ENCODE measurements at regions not wholly inside any gene's neighbourhood (a gene's known extent, or its start where the extent isn't known, plus 50 kb on each side); places are given as distances from the start of the nearest gene placed in this dataset.

DNA sequence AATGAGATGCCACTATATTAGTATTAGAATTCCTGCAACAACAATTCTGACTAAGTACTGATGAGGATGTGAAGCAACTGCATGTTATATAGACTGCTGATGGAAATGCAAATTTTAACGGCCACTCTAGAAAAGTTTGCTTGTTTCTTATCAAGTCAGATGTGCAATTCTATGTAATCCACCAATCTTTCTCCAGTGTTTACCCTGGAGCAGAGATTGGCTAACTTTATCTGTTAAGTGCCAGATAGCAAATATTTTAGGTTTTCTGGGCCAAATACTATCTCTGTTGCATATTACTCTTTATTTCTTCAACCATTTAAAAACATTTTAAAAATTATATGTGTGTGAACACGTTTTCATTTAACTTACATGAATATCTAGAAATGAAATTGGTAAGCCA is 586.9 kb downstream of the FAM181B start:
- H3K4me3 ChIP-seq (ENCODE audit: low read depth in 1 of 2, low read length in 2 of 2) = no peak overlapping the region
- H3K9me3 ChIP-seq (ENCODE audit: control insufficient read depth in 1 of 2, low read length in 2 of 2) = no peaks in the 10 kb centered on the region
- no peaks in the 10 kb centered on the region for H3K36me3 ChIP-seq (ENCODE audit: control insufficient read depth in 1 of 2, insufficient read depth in 2 of 2, low read length in 2 of 2)
- H3K4me1 ChIP-seq (ENCODE audit: control insufficient read depth in 1 of 2, insufficient read depth in 2 of 2, low read length in 2 of 2) = no peaks in the 10 kb centered on the region
- H3K27ac ChIP-seq (ENCODE audit: low read length) = no peak overlapping the region
- H3K27me3 ChIP-seq (ENCODE audit: low read depth, low read length) = no peaks in the 10 kb centered on the region

DNA sequence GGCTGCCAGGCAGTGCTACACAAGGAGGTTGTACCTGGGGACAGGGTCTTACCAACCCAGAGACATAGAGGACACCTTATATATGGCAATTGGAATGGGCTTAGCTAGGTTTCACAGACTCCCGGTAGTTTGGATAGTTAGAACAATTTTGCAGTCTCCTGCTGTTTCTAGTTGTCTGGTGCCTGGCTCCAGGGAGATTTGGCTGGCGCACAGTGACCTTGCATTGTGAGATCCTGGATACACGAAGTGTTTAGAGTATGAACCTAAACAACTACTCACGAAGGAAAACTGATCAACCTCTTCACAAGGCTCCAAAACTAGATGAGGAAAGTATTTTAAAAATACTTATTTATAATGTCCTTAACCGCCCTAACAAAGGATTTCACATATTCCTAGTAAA is 614.7 kb downstream of the FAM181B start:
- H3K27me3 ChIP-seq (ENCODE audit: low read depth, low read length) = no peaks in the 10 kb centered on the region
- H3K4me3 ChIP-seq (ENCODE audit: low read depth in 1 of 2, low read length in 2 of 2) = no peak overlapping the region
- H3K9me3 ChIP-seq (ENCODE audit: control insufficient read depth in 1 of 2, low read length in 2 of 2) = no peaks in the 10 kb centered on the region
- no peaks in the 10 kb centered on the region for H3K36me3 ChIP-seq (ENCODE audit: control insufficient read depth in 1 of 2, insufficient read depth in 2 of 2, low read length in 2 of 2)
- H3K4me1 ChIP-seq (ENCODE audit: control insufficient read depth in 1 of 2, insufficient read depth in 2 of 2, low read length in 2 of 2) = no peaks in the 10 kb centered on the region
- no peak overlapping the region for H3K27ac ChIP-seq (ENCODE audit: low read length)

DNA sequence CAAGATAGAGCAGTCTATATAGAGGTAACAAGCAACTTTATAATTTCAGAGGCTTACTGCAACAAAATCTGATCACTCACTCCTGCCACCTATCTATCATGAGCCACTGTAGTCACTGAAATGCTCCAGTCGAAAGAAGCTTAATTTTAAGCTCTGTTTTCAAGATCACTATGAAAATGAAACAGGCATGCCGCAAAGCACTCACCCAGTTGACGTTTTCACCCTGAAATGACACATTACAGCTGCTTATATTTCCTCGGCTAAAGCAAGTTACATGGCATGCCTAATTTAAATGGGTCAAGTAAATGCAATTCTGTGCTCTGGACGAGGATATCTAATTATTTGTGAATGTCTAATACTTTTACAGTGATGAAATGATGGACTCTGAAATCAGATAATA is 616.3 kb downstream of the FAM181B start:
- H3K4me1 ChIP-seq (ENCODE audit: control insufficient read depth in 1 of 2, insufficient read depth in 2 of 2, low read length in 2 of 2) = no peaks in the 10 kb centered on the region
- H3K4me3 ChIP-seq (ENCODE audit: low read depth in 1 of 2, low read length in 2 of 2) = no peak overlapping the region
- no peaks in the 10 kb centered on the region for H3K36me3 ChIP-seq (ENCODE audit: control insufficient read depth in 1 of 2, insufficient read depth in 2 of 2, low read length in 2 of 2)
- H3K27me3 ChIP-seq (ENCODE audit: low read depth, low read length) = no peaks in the 10 kb centered on the region
- H3K27ac ChIP-seq (ENCODE audit: low read length) = no peak overlapping the region
- H3K9me3 ChIP-seq (ENCODE audit: control insufficient read depth in 1 of 2, low read length in 2 of 2) = no peaks in the 10 kb centered on the region

DNA sequence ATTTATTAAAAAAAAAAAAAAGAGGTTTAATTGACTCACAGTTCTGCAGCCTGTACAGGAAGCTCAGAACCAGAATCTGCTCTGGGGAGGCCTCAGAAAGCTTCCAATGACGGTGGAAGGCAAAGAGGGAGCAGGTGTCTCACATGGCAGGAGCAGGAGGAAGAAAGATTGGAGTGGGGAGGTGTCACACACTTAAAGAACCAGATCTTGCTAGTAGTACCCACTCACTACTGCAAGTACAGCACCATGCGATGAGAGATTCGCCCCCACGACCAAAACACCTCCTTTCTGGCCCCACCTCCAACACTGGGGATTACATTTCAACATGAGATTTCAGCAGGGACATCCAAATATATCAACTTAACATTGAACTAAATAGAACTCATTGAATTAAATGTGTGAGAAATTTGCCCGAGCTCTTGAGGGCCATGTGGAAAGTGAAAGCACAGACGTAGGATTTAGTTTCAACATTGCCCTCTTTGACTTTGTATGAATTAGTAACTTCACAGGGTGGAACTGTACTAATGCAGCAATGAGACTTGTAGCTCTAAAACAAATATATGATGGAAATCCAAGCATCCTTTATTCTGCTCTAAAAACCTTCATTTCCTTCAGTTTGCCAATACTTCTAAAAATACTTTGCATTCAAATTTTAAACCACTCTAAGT is 628.2 kb downstream of the FAM181B start:
- H3K4me1 ChIP-seq (ENCODE audit: control insufficient read depth in 1 of 2, insufficient read depth in 2 of 2, low read length in 2 of 2) = no peaks in the 10 kb centered on the region
- H3K27ac ChIP-seq (ENCODE audit: low read length) = no peak overlapping the region
- no peak overlapping the region for H3K4me3 ChIP-seq (ENCODE audit: low read depth in 1 of 2, low read length in 2 of 2)
- H3K9me3 ChIP-seq (ENCODE audit: control insufficient read depth in 1 of 2, low read length in 2 of 2) = peaks cover 0 to 2% of the 10 kb centered on the region in 2 donors
- no peaks in the 10 kb centered on the region for H3K27me3 ChIP-seq (ENCODE audit: low read depth, low read length)
- H3K36me3 ChIP-seq (ENCODE audit: control insufficient read depth in 1 of 2, insufficient read depth in 2 of 2, low read length in 2 of 2) = no peaks in the 10 kb centered on the region

DNA sequence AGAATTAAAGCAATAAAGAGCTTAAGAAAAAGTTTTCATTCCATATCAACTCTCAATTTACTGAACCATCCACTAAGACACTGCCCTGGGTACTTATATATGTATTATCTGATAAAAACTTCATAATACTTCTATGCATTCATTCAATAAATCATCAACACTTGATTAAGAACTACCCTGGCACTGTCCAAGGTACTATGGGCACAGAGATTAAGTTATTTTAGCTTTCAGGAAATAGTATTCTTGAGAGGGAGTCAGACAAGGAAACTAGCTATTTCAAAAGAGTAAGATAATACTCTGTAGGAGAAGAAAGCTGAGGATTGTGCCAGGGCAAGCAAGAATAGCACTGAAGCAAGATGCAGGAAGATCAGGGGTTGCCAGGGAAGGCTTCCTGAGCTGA is 640.8 kb downstream of the FAM181B start:
- Histone ChIP-seq H3K9me3 (ENCODE audit: control insufficient read depth in 1 of 2, low read length in 2 of 2) (no peaks in the 10 kb centered on the region), H3K36me3 (ENCODE audit: control insufficient read depth in 1 of 2, insufficient read depth in 2 of 2, low read length in 2 of 2) (no peaks in the 10 kb centered on the region), H3K27me3 (ENCODE audit: low read depth, low read length) (no peaks in the 10 kb centered on the region), H3K4me1 (ENCODE audit: control insufficient read depth in 1 of 2, insufficient read depth in 2 of 2, low read length in 2 of 2) (no peaks in the 10 kb centered on the region), H3K27ac (ENCODE audit: low read length) (no peak overlapping the region), H3K4me3 (ENCODE audit: low read depth in 1 of 2, low read length in 2 of 2) (no peak overlapping the region)

DNA sequence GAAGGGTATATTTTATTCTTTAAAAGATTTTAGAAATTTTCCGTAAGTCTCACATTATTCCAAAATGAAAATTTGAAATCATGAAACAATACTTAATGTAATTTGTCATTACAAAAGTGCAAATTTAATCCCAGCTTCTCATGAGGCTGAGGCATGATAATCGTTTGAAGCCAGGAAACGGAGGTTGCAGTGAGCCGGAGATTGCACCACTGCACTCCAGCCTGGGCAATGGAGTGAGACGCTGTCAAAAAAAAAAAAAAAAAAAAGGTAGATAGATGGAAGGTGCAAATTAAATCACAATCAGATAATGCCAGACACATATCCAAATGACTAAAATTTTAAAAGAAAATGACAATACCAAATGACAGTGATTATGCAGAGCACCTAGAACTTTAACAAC is 644.2 kb downstream of the FAM181B start:
- Histone ChIP-seq H3K4me1 (ENCODE audit: control insufficient read depth in 1 of 2, insufficient read depth in 2 of 2, low read length in 2 of 2) (no peaks in the 10 kb centered on the region), H3K27ac (ENCODE audit: low read length) (no peak overlapping the region), H3K9me3 (ENCODE audit: control insufficient read depth in 1 of 2, low read length in 2 of 2) (no peaks in the 10 kb centered on the region), H3K4me3 (ENCODE audit: low read depth in 1 of 2, low read length in 2 of 2) (no peak overlapping the region), H3K27me3 (ENCODE audit: low read depth, low read length) (no peaks in the 10 kb centered on the region), H3K36me3 (ENCODE audit: control insufficient read depth in 1 of 2, insufficient read depth in 2 of 2, low read length in 2 of 2) (no peaks in the 10 kb centered on the region)

DNA sequence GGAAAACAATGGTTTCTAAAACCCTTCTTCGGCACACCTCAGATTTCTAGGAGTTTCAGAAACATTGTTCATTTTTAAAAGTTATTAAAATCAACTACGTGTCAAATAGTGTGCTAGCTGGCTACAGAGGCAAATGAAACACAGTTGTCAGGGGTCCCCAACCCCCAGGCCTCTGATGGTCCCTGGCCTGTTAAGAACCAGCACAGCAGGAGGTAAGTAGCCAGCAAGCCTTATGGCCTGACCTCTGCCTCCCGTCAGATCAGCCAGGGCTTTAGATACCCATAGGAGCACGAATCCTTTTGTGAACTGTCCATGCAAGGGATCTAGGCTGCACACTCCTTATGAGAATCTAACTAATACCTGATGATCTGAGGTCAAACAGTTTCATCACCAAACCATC is 648.2 kb downstream of the FAM181B start:
- no peaks in the 10 kb centered on the region for H3K9me3 ChIP-seq (ENCODE audit: control insufficient read depth in 1 of 2, low read length in 2 of 2)
- no peaks in the 10 kb centered on the region for H3K36me3 ChIP-seq (ENCODE audit: control insufficient read depth in 1 of 2, insufficient read depth in 2 of 2, low read length in 2 of 2)

DNA sequence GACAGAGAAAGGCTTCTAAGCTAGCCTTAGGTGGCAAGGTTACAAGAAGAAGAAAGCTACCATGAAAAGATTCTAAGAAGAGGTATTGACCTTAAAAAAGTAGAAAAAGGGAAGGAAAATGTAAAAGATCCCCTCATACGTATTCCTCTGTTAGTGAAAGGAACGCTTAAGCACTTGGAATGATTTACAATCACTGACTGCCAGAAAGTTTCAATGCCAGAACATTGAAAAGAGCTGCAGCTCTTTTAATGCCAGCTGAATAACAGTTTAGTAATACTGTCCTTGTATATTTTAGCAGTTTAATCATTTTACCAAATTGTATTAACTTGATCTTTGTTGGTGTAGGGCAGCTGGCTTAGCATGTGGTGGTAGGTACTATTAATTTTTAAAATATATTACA is 650.7 kb downstream of the FAM181B start:
- Histone ChIP-seq H3K27ac (ENCODE audit: low read length) (no peak overlapping the region), H3K4me1 (ENCODE audit: control insufficient read depth in 1 of 2, insufficient read depth in 2 of 2, low read length in 2 of 2) (no peaks in the 10 kb centered on the region), H3K4me3 (ENCODE audit: low read depth in 1 of 2, low read length in 2 of 2) (no peak overlapping the region), H3K36me3 (ENCODE audit: control insufficient read depth in 1 of 2, insufficient read depth in 2 of 2, low read length in 2 of 2) (no peaks in the 10 kb centered on the region), H3K9me3 (ENCODE audit: control insufficient read depth in 1 of 2, low read length in 2 of 2) (no peaks in the 10 kb centered on the region), H3K27me3 (ENCODE audit: low read depth, low read length) (no peaks in the 10 kb centered on the region)

More for the DNA sequence above, 648.2 kb downstream of the FAM181B start:
- Histone ChIP-seq H3K4me3 (ENCODE audit: low read depth in 1 of 2, low read length in 2 of 2) (no peak overlapping the region), H3K27ac (ENCODE audit: low read length) (no peak overlapping the region), H3K27me3 (ENCODE audit: low read depth, low read length) (no peaks in the 10 kb centered on the region), H3K4me1 (ENCODE audit: control insufficient read depth in 1 of 2, insufficient read depth in 2 of 2, low read length in 2 of 2) (no peaks in the 10 kb centered on the region)

DNA sequence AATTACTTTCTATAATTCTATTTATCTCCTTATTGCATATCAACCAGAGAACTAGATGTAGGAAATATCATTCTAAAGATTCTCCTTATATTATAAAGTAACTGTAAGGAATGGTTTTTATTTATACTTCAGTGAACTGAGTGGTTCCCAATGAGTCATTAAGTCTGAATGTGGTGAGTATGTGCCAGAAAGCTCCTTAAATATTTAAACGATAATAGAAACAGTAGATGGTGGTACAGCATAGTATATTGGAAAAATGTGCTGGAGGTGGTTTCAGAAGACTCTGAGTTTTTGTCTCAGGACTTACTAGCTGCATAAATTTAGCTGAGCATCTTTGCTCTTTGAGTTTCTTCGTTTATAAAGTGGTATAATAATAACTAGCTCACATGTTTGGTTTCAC is 653.5 kb downstream of the FAM181B start:
- H3K27ac ChIP-seq (ENCODE audit: low read length) = no peak overlapping the region
- H3K36me3 ChIP-seq (ENCODE audit: control insufficient read depth in 1 of 2, insufficient read depth in 2 of 2, low read length in 2 of 2) = no peaks in the 10 kb centered on the region
- no peaks in the 10 kb centered on the region for H3K27me3 ChIP-seq (ENCODE audit: low read depth, low read length)
- no peak overlapping the region for H3K4me3 ChIP-seq (ENCODE audit: low read depth in 1 of 2, low read length in 2 of 2)
- H3K9me3 ChIP-seq (ENCODE audit: control insufficient read depth in 1 of 2, low read length in 2 of 2) = no peaks in the 10 kb centered on the region
- no peaks in the 10 kb centered on the region for H3K4me1 ChIP-seq (ENCODE audit: control insufficient read depth in 1 of 2, insufficient read depth in 2 of 2, low read length in 2 of 2)

DNA sequence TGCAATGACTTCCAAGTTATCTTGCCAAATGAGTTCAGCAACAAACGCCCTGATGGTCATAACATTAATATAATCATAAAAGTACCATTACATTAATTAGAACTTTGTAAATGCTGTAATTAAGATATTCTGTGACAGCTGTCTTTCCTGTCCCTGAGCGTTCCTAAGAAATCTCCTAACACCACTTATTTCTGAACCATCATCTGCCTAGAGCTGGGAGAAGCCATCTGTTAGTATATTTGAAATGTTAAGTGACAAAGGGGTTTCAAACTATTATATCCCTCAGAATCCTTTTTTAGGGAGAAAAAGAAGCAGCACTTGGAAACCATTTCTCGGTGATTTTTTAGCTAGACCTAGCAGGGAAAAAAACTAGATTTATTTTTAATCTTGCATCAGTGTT is 657.5 kb downstream of the FAM181B start:
- Histone ChIP-seq H3K4me1 (ENCODE audit: control insufficient read depth in 1 of 2, insufficient read depth in 2 of 2, low read length in 2 of 2) (no peaks in the 10 kb centered on the region), H3K9me3 (ENCODE audit: control insufficient read depth in 1 of 2, low read length in 2 of 2) (no peaks in the 10 kb centered on the region), H3K36me3 (ENCODE audit: control insufficient read depth in 1 of 2, insufficient read depth in 2 of 2, low read length in 2 of 2) (no peaks in the 10 kb centered on the region), H3K27me3 (ENCODE audit: low read depth, low read length) (no peaks in the 10 kb centered on the region), H3K27ac (ENCODE audit: low read length) (no peak overlapping the region), H3K4me3 (ENCODE audit: low read depth in 1 of 2, low read length in 2 of 2) (no peak overlapping the region)

DNA sequence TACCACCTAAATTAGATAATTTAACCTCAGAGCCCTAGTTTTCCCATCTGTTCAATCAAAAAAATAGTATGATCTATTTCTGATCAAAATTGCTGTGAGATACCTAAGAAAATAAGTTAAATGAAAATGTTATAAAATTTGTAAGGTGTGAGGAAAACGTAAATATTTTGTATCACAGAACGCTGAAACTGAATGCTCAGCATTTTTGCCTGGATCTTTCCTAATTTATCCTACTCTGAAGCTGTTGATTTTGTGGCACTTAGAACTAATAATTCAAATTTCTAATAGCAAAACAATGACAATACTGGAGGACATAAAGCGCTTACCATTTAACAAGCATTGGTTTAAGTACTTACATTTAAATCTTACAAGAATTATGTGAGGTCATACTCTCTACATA is 674.2 kb downstream of the FAM181B start:
- Histone ChIP-seq H3K4me3 (ENCODE audit: low read depth in 1 of 2, low read length in 2 of 2) (no peak overlapping the region), H3K27me3 (ENCODE audit: low read depth, low read length) (no peaks in the 10 kb centered on the region), H3K27ac (ENCODE audit: low read length) (no peak overlapping the region), H3K36me3 (ENCODE audit: control insufficient read depth in 1 of 2, insufficient read depth in 2 of 2, low read length in 2 of 2) (no peaks in the 10 kb centered on the region), H3K9me3 (ENCODE audit: control insufficient read depth in 1 of 2, low read length in 2 of 2) (no peaks in the 10 kb centered on the region), H3K4me1 (ENCODE audit: control insufficient read depth in 1 of 2, insufficient read depth in 2 of 2, low read length in 2 of 2) (no peaks in the 10 kb centered on the region)

DNA sequence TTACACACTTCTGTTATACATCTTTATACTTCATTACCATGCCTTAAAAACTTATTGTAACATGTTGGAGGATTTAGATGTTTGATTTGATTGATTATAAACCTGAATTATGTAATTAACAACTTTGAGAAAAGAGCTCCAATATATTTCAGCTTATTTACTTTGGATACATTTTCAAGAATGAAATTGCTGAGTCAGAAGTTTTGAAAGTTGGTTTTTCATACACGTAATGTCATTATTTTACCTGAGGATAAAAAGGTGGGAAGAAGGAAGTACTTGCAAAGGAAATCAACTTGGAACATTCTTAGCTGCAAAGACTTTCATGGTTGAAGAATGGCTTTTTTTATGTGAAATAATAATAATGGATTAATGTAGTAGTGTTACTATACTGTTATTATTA is 677.2 kb downstream of the FAM181B start:
- Histone ChIP-seq H3K27me3 (ENCODE audit: low read depth, low read length) (no peaks in the 10 kb centered on the region), H3K36me3 (ENCODE audit: control insufficient read depth in 1 of 2, insufficient read depth in 2 of 2, low read length in 2 of 2) (no peaks in the 10 kb centered on the region), H3K4me1 (ENCODE audit: control insufficient read depth in 1 of 2, insufficient read depth in 2 of 2, low read length in 2 of 2) (no peaks in the 10 kb centered on the region), H3K9me3 (ENCODE audit: control insufficient read depth in 1 of 2, low read length in 2 of 2) (no peaks in the 10 kb centered on the region), H3K27ac (ENCODE audit: low read length) (no peak overlapping the region), H3K4me3 (ENCODE audit: low read depth in 1 of 2, low read length in 2 of 2) (no peak overlapping the region)

Data from muscle layer of duodenum (tissue), 2 donors.